ENCODE measurements at regions not wholly inside any gene's neighbourhood (a gene's known extent, or its start where the extent isn't known, plus 50 kb on each side); places are given as distances from the start of the nearest gene placed in this dataset.

GRCh38 chr5:171647904-171648260 is 137.7 kb upstream of the SMIM23 start:
- no peaks in the 10 kb centered on the region for H3K9me3 ChIP-seq
- DNase-seq, result no peak
- no peak overlapping the region for H3K4me3 ChIP-seq
- no peak for TF ChIP-seq CTCF (IDR thresholded peaks at IDR 0.05)
- TF ChIP-seq POLR2A (IDR thresholded peaks at IDR 0.05), result no peak
- H3K4me1 ChIP-seq, result no peaks in the 10 kb centered on the region
- WGBS (ENCODE audit: insufficient coverage, low coverage, low lambda C conversion rate, missing lambda C conversion rate), result no CpG with 5 or more reads among the region's 4 CpGs
- intact Hi-C loops (cut with DNase I), result no loop called here
- no peak for ATAC-seq
- no peaks in the 10 kb centered on the region for H3K36me3 ChIP-seq
- no peak overlapping the region for H3K27ac ChIP-seq
- H3K27me3 ChIP-seq, result no peaks in the 10 kb centered on the region

GRCh38 chr5:171648279-171649074 is 137.1 kb upstream of the SMIM23 start:
- DNase-seq (no peak), ATAC-seq (no peak)
- Histone ChIP-seq H3K4me1 (no peaks in the 10 kb centered on the region), H3K9me3 (no peaks in the 10 kb centered on the region), H3K27me3 (no peaks in the 10 kb centered on the region), H3K4me3 (no peak overlapping the region), H3K27ac (no peak overlapping the region), H3K36me3 (no peaks in the 10 kb centered on the region)
- intact Hi-C loops (cut with DNase I), result no loop called here
- WGBS (ENCODE audit: insufficient coverage, low coverage, low lambda C conversion rate, missing lambda C conversion rate), result 54% methylated on average over 3 of the region's 10 CpGs
- TF ChIP-seq CTCF (IDR thresholded peaks at IDR 0.05) (no peak), POLR2A (IDR thresholded peaks at IDR 0.05) (no peak)

- ATAC-seq (no peak), DNase-seq (no peak)
- H3K27ac ChIP-seq, result no peak overlapping the region
- TF ChIP-seq POLR2A (IDR thresholded peaks at IDR 0.05) (no peak), CTCF (IDR thresholded peaks at IDR 0.05) (no peak)
- intact Hi-C loops (cut with DNase I), result no loop called here
- H3K27me3 ChIP-seq, result no peaks in the 10 kb centered on the region
- H3K4me1 ChIP-seq, result no peaks in the 10 kb centered on the region
- no peaks in the 10 kb centered on the region for H3K9me3 ChIP-seq
- WGBS (ENCODE audit: insufficient coverage, low coverage, low lambda C conversion rate, missing lambda C conversion rate), result 42% methylated on average over 3 of the region's 3 CpGs
- no peaks in the 10 kb centered on the region for H3K36me3 ChIP-seq
- no peak overlapping the region for H3K4me3 ChIP-seq
These were observed 136.6 kb upstream of the SMIM23 start for GRCh38 chr5:171649075-171649401.

- Histone ChIP-seq H3K4me1 (no peaks in the 10 kb centered on the region), H3K27ac (no peak overlapping the region), H3K27me3 (no peaks in the 10 kb centered on the region), H3K4me3 (no peak overlapping the region), H3K9me3 (no peaks in the 10 kb centered on the region), H3K36me3 (no peaks in the 10 kb centered on the region)
- WGBS (ENCODE audit: insufficient coverage, low coverage, low lambda C conversion rate, missing lambda C conversion rate), result 66% methylated on average over 6 of the region's 8 CpGs
- DNase-seq, result no peak
- intact Hi-C loops (cut with DNase I), result no loop called here
- TF ChIP-seq POLR2A (IDR thresholded peaks at IDR 0.05), result no peak
- TF ChIP-seq CTCF (IDR thresholded peaks at IDR 0.05), result no peak
- ATAC-seq, result no peak
These were observed 135.0 kb upstream of the SMIM23 start for GRCh38 chr5:171650597-171650996.

GRCh38 chr5:171651102-171651501 is 134.5 kb upstream of the SMIM23 start:
- DNase-seq, result no peak
- H3K9me3 ChIP-seq, result no peaks in the 10 kb centered on the region
- no peak overlapping the region for H3K27ac ChIP-seq
- no peak for ATAC-seq
- WGBS (ENCODE audit: insufficient coverage, low coverage, low lambda C conversion rate, missing lambda C conversion rate), result 49% methylated on average over 3 of the region's 3 CpGs
- no peaks in the 10 kb centered on the region for H3K27me3 ChIP-seq
- TF ChIP-seq CTCF (IDR thresholded peaks at IDR 0.05) (no peak), POLR2A (IDR thresholded peaks at IDR 0.05) (no peak)
- H3K4me1 ChIP-seq, result no peaks in the 10 kb centered on the region
- no peak overlapping the region for H3K4me3 ChIP-seq
- H3K36me3 ChIP-seq, result no peaks in the 10 kb centered on the region
- intact Hi-C loops (cut with DNase I), result no loop called here

Measured in right lobe of liver (tissue), 6 donors.